ENCODE measurements at regions not wholly inside any gene's neighbourhood (a gene's known extent, or its start where the extent isn't known, plus 50 kb on each side); places are given as distances from the start of the nearest gene placed in this dataset.
"Not testable (repeated sequence)": the region's sequence is repeated elsewhere in the genome, so short reads cannot be mapped to it uniquely, and the experiment has no call there.

GRCh38 chr15:21258635-21259034 lies 181.7 kb downstream of the POTEB3 start:
- H3K4me2 ChIP-seq; H3K36me3 ChIP-seq (replicated peaks in 1 of 2; ENCODE audit: control insufficient read depth in 1 of 2, insufficient read depth in 2 of 2, low read length in 1 of 2); CTCF ChIA-PET; H4K20me1 ChIP-seq (ENCODE audit: insufficient read depth); DNase-seq; POLR2A ChIA-PET; H3K4me1 ChIP-seq (ENCODE audit: control insufficient read depth in 1 of 2, insufficient read depth in 2 of 2, low read depth in 1 of 2, low read length in 1 of 2); H2AFZ ChIP-seq (ENCODE audit: low read depth); H3F3A ChIP-seq (replicated peaks; ENCODE audit: insufficient read depth); H3K4me3 ChIP-seq (ENCODE audit: low read depth in 2 of 2, low read length in 1 of 2); H3K9me3 ChIP-seq; H3K9me2 ChIP-seq; H3K79me2 ChIP-seq (ENCODE audit: insufficient read depth); H3K9ac ChIP-seq; H3K27ac ChIP-seq (ENCODE audit: low read depth in 2 of 2, low read length in 1 of 2): not testable (repeated sequence)
- 6% methylated on average over 3 of the region's 3 CpGs for WGBS (ENCODE audit: low lambda C conversion rate)
- H3K27me3 ChIP-seq (ENCODE audit: insufficient read depth) = peaks cover 39% of the 10 kb centered on the region

- H3K4me2 ChIP-seq; H3K27ac ChIP-seq (ENCODE audit: low read depth in 2 of 2, low read length in 1 of 2); H4K20me1 ChIP-seq (ENCODE audit: insufficient read depth); H3K27me3 ChIP-seq (ENCODE audit: insufficient read depth); H3K9ac ChIP-seq; H2AFZ ChIP-seq (ENCODE audit: low read depth); H3K36me3 ChIP-seq (replicated peaks in 1 of 2; ENCODE audit: control insufficient read depth in 1 of 2, insufficient read depth in 2 of 2, low read length in 1 of 2); DNase-seq; H3K4me1 ChIP-seq (ENCODE audit: control insufficient read depth in 1 of 2, insufficient read depth in 2 of 2, low read depth in 1 of 2, low read length in 1 of 2); POLR2A ChIA-PET; H3K9me2 ChIP-seq; H3K9me3 ChIP-seq; H3F3A ChIP-seq (replicated peaks; ENCODE audit: insufficient read depth); H3K79me2 ChIP-seq (ENCODE audit: insufficient read depth); CTCF ChIA-PET; H3K4me3 ChIP-seq (ENCODE audit: low read depth in 2 of 2, low read length in 1 of 2): not testable (repeated sequence)
- 3% methylated on average over 5 of the region's 5 CpGs for WGBS (ENCODE audit: low lambda C conversion rate)
Observed at GRCh38 chr15:21249508-21250019, 190.7 kb downstream of the POTEB3 start.

Small RNA genes lying in the stretch of these regions (small RNA-seq; reads per million reads assigned to genes)
- 0 reads per million in 7 experiments for gene RNU6-1235P
